ENCODE measurements at regions not wholly inside any gene's neighbourhood (a gene's known extent, or its start where the extent isn't known, plus 50 kb on each side); places are given as distances from the start of the nearest gene placed in this dataset.
A peak's percentile ranks its signal among the peaks of the same experiment; 100 is the strongest.

DNA sequence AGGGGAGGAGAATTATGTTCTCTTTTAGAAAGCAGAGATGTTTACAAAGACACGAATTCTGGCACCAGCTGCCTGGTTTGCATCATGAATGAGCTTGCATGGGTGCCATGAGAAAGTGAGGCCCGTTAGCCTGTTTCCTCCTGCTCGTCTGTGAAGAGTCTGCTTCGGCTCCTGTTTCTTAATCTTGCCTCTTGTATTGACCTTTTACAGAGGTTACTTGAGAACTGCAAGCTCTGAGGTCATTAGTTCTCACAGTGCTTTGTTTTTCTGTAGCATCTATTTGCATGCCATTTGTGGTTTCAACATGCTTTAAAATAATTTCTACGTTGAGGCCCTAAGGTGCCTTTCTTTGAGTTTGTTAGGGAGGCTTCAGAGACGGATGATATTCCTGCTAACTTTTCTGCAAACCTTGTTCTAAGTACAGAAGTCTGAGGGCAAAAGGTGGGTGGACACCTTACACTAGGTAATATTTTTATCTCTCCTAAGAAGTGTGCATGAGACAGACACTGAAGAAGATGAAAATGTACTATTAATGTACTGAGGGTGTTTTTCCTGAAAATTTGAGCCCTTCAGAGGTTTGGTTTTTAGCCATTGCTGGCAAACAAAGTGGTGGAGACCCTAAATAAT, 53.4 kb upstream of the LINC00305 start:
- ChIA-PET CTCF (interaction anchor here (0.6 kb wide), 1 partner anchor 546 kb away, joined by 4 read pairs; no protein-coding TSS in a partner anchor), POLR2A (no interaction called here)
- H3K4me3 Mint-ChIP-seq, result no peak overlapping the region
- no peaks in the 10 kb centered on the region for H3K9me3 Mint-ChIP-seq
- TF ChIP-seq ZNF281 (CRISPR knock-in tag; IDR thresholded peaks at IDR 0.05) (no peak), TP53 (CRISPR knock-in tag; IDR thresholded peaks at IDR 0.05) (no peak), FOXJ3 (CRISPR knock-in tag; IDR thresholded peaks at IDR 0.05; ENCODE audit: borderline replicate concordance) (no peak), ZNF138 (CRISPR knock-in tag; conservative IDR thresholded peaks at IDR 0.05) (no peak), TCF7 (CRISPR knock-in tag; IDR thresholded peaks at IDR 0.05; ENCODE audit: low read depth) (no peak), CREM (CRISPR knock-in tag; IDR thresholded peaks at IDR 0.05) (no peak), ZNF671 (CRISPR knock-in tag; IDR thresholded peaks at IDR 0.05) (no peak), ERG (CRISPR knock-in tag; IDR thresholded peaks at IDR 0.05) (no peak), MXD4 (CRISPR knock-in tag; IDR thresholded peaks at IDR 0.05; ENCODE audit: borderline replicate concordance) (no peak), CBFB (CRISPR knock-in tag; IDR thresholded peaks at IDR 0.05; ENCODE audit: low read depth) (no peak), KAT7 (CRISPR knock-in tag; IDR thresholded peaks at IDR 0.05; ENCODE audit: borderline replicate concordance) (no peak), ESRRA (CRISPR knock-in tag; IDR thresholded peaks at IDR 0.05; ENCODE audit: borderline replicate concordance) (no peak), NR2C2 (CRISPR knock-in tag; IDR thresholded peaks at IDR 0.05) (no peak)
- TF ChIP-seq, protein P1, sequence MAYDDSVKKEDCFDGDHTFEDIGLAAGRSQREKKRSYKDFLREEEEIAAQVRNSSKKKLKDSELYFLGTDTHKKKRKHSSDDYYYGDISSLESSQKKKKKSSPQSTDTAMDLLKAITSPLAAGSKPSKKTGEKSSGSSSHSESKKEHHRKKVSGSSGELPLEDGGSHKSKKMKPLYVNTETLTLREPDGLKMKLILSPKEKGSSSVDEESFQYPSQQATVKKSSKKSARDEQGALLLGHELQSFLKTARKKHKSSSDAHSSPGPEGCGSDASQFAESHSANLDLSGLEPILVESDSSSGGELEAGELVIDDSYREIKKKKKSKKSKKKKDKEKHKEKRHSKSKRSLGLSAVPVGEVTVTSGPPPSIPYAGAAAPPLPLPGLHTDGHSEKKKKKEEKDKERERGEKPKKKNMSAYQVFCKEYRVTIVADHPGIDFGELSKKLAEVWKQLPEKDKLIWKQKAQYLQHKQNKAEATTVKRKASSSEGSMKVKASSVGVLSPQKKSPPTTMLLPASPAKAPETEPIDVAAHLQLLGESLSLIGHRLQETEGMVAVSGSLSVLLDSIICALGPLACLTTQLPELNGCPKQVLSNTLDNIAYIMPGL (CRISPR knock-in tag; IDR thresholded peaks at IDR 0.05), result no peak
- TF ChIP-seq, protein P2, sequence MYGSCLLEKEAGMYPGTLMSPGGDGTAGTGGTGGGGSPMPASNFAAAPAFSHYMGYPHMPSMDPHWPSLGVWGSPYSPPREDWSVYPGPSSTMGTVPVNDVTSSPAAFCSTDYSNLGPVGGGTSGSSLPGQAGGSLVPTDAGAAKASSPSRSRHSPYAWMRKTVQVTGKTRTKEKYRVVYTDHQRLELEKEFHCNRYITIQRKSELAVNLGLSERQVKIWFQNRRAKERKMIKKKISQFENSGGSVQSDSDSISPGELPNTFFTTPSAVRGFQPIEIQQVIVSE (CRISPR knock-in tag; IDR thresholded peaks at IDR 0.05; ENCODE audit: borderline replicate concordance), result no peak
- ATAC-seq (peak; percentile 57), DNase-seq (ENCODE audit: low spot score) (no peak)
- H3K4me1 Mint-ChIP-seq, result peaks cover 52% of the 10 kb centered on the region
- H3K27me3 Mint-ChIP-seq (ENCODE audit: low read depth), result no peaks in the 10 kb centered on the region
- no peaks in the 10 kb centered on the region for H3K36me3 Mint-ChIP-seq
- H3K27ac Mint-ChIP-seq, result peak overlapping the region; percentile 71; the same call in 1 of the 2 replicates

GRCh38 chr18:64201781-64202180, 52.9 kb upstream of the LINC00305 start:
- CTCF ChIA-PET, result no interaction called here
- no peak for TF ChIP-seq MXD4 (CRISPR knock-in tag; IDR thresholded peaks at IDR 0.05; ENCODE audit: borderline replicate concordance)
- TF ChIP-seq AR (CRISPR knock-in tag; IDR thresholded peaks at IDR 0.05), result no peak
- no peak for TF ChIP-seq NR3C1 (CRISPR knock-in tag; conservative IDR thresholded peaks at IDR 0.05; ENCODE audit: low read depth)
- no peak for TF ChIP-seq KAT7 (CRISPR knock-in tag; IDR thresholded peaks at IDR 0.05; ENCODE audit: borderline replicate concordance)
- no peak for TF ChIP-seq NFE2L1 (CRISPR knock-in tag; IDR thresholded peaks at IDR 0.05)
- TF ChIP-seq NR1H2 (CRISPR knock-in tag; IDR thresholded peaks at IDR 0.05), result no peak
- TF ChIP-seq ZNF281 (CRISPR knock-in tag; IDR thresholded peaks at IDR 0.05), result no peak
- TF ChIP-seq PRRX2 (CRISPR knock-in tag; IDR thresholded peaks at IDR 0.05), result no peak
- no peak for TF ChIP-seq ZNF396 (CRISPR knock-in tag; IDR thresholded peaks at IDR 0.05; ENCODE audit: borderline replicate concordance)
- TF ChIP-seq, protein P3, sequence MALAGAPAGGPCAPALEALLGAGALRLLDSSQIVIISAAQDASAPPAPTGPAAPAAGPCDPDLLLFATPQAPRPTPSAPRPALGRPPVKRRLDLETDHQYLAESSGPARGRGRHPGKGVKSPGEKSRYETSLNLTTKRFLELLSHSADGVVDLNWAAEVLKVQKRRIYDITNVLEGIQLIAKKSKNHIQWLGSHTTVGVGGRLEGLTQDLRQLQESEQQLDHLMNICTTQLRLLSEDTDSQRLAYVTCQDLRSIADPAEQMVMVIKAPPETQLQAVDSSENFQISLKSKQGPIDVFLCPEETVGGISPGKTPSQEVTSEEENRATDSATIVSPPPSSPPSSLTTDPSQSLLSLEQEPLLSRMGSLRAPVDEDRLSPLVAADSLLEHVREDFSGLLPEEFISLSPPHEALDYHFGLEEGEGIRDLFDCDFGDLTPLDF (CRISPR knock-in tag; IDR thresholded peaks at IDR 0.05), result no peak

More at GRCh38 chr18:64201781-64202180, 52.9 kb upstream of the LINC00305 start:
- no peak overlapping the region for H3K4me3 Mint-ChIP-seq
- POLR2A ChIA-PET, result no interaction called here
- DNase-seq (ENCODE audit: low spot score) (no peak), ATAC-seq (no peak)
- H3K9me3 Mint-ChIP-seq, result no peaks in the 10 kb centered on the region
- H3K27me3 Mint-ChIP-seq (ENCODE audit: low read depth), result no peaks in the 10 kb centered on the region
- H3K27ac Mint-ChIP-seq, result no peak overlapping the region
- H3K4me1 Mint-ChIP-seq, result peaks cover 49% of the 10 kb centered on the region
- H3K36me3 Mint-ChIP-seq, result no peaks in the 10 kb centered on the region
